ENCODE measurements at regions not wholly inside any gene's neighbourhood (a gene's known extent, or its start where the extent isn't known, plus 50 kb on each side); places are given as distances from the start of the nearest gene placed in this dataset.

DNA sequence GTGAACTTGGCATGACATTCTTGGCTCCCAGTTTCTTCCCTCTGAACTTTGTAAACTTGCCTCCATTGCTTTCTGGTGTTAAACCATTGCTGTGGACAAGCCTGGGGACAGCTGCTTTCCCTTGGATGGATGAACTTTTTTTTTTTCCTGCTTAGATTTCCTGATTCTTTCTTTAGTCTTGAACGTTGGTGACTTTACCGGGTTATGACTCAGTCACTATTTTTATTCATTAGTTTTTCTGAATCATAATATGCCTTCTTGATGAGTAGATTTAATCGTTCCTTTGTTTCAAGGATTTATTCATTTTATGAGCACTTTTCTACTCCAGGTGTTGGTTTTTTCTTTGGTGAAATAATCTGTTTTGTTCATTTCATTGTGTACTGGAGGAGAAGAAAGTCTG lies 155.0 kb upstream of the RTL1 start:
- POLR2A ChIA-PET, result no interaction called here
- H3K4me1 ChIP-seq (ENCODE audit: insufficient read depth, low read length, poor library complexity, severe bottlenecking), result no peaks in the 10 kb centered on the region
- H4K20me1 ChIP-seq (ENCODE audit: insufficient read depth, low read length), result no peaks in the 10 kb centered on the region
- 0 out of 2 replicates have a peak, but pooled peaks cover 3% of the 10 kb centered on the region for H3K9me3 ChIP-seq (ENCODE audit: low read length)
- CTCF ChIA-PET (ENCODE audit: unreplicated experiment), result no interaction called here
- no peak for DNase-seq (ENCODE audit: low spot score)
- H3K9me2 ChIP-seq (ENCODE audit: insufficient read depth, low read length), result no peaks in the 10 kb centered on the region; the same call in 1 of the 2 replicates
- no peak overlapping the region for H3K4me2 ChIP-seq (ENCODE audit: low read length)
- H2AFZ ChIP-seq (ENCODE audit: low read length), result no peak overlapping the region
- TF ChIP-seq EZH2phosphoT487 (IDR thresholded peaks at IDR 0.05; ENCODE audit: borderline replicate concordance, low read depth, low read length) (no peak), CTCF (conservative IDR thresholded peaks at IDR 0.05; ENCODE audit: low read length) (no peak)
- no peak overlapping the region for H3K4me3 ChIP-seq (ENCODE audit: low read depth, low read length, poor library complexity, severe bottlenecking)
- intact Hi-C loops (cut with micrococcal nuclease; ENCODE audit: unreplicated experiment), result no loop called here
- no peaks in the 10 kb centered on the region for H3K36me3 ChIP-seq (ENCODE audit: insufficient read depth, low read length)
- no peaks in the 10 kb centered on the region for H3K79me2 ChIP-seq (ENCODE audit: insufficient read depth, low read depth, low read length)
- H3K27ac ChIP-seq (ENCODE audit: low read depth, low read length, poor library complexity, severe bottlenecking), result no peak overlapping the region
- BruUV-seq (replicated peaks), result no TSS peak

DNA sequence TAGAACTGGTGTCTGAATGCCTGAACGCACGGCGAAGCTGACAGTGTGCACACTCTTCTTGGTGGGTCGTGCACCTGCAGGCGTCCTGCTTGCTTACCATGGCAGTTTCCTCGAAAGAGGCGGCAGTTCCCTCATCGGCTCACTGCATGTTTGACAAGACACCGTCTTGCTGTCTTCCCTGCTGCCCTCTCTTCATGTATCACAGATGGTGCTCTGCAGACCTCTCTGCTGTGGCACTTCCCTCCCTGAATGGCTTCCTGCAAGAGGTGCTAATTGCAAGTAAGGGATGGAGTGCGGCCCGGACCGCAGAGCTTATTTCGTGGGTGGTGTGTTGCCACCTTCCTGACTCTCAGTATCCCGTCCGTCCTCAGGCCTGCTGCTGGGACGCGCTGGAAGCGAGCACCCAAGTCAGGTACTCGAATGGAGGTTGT lies 156.7 kb upstream of the RTL1 start:
- DNase-seq (ENCODE audit: low spot score), result no peak
- Histone ChIP-seq H4K20me1 (ENCODE audit: insufficient read depth, low read length) (no peaks in the 10 kb centered on the region), H3K4me3 (ENCODE audit: low read depth, low read length, poor library complexity, severe bottlenecking) (no peak overlapping the region), H3K4me2 (ENCODE audit: low read length) (no peak overlapping the region), H3K4me1 (ENCODE audit: insufficient read depth, low read length, poor library complexity, severe bottlenecking) (no peaks in the 10 kb centered on the region), H3K9me2 (ENCODE audit: insufficient read depth, low read length) (no peaks in the 10 kb centered on the region; the same call in 1 of the 2 replicates), H3K36me3 (ENCODE audit: insufficient read depth, low read length) (no peaks in the 10 kb centered on the region), H3K79me2 (ENCODE audit: insufficient read depth, low read depth, low read length) (no peaks in the 10 kb centered on the region), H3K9me3 (ENCODE audit: low read length) (0 out of 2 replicates have a peak, but pooled peaks cover 3% of the 10 kb centered on the region), H3K27ac (ENCODE audit: low read depth, low read length, poor library complexity, severe bottlenecking) (no peak overlapping the region), H2AFZ (ENCODE audit: low read length) (no peak overlapping the region)
- no TSS peak for BruUV-seq (replicated peaks)
- intact Hi-C loops (cut with micrococcal nuclease; ENCODE audit: unreplicated experiment), result no loop called here
- CTCF ChIA-PET (ENCODE audit: unreplicated experiment), result no interaction called here
- no peak for TF ChIP-seq EZH2phosphoT487 (IDR thresholded peaks at IDR 0.05; ENCODE audit: borderline replicate concordance, low read depth, low read length)
- no peak for TF ChIP-seq CTCF (conservative IDR thresholded peaks at IDR 0.05; ENCODE audit: low read length)
- POLR2A ChIA-PET, result no interaction called here

DNA sequence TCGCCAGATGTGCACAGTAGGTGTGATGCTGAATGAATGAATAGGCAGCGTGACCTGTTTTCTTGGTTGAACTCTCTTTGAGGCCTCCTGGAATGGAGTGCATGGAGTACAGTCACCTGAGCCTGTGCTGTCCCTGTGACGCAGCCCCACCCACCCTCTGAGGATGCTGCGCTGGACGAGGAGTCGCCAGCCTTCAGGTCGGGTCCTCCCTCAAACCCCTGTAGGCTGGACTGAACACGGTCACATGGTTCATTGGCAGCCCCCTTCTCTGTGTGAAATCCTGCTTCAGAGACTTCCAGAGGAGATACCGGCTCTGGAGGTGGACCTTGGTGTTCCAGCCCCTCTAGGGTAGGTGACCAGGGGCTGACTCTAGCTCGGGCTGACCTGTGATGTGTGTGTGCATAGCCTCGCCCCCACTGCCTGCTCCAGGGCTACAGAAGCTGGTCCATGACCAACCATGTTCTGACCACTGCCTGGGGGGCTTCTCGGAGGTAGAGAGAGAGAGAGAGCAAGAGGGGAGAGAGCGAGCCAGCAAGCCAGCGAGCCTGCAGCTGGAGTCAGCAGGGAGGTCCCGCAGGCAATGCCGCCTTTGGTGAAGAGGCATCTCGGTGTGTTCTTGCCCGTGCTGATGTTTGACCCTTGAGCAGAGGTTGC lies 158.0 kb upstream of the RTL1 start:
- 0 out of 2 replicates have a peak, but pooled peaks cover 3% of the 10 kb centered on the region for H3K9me3 ChIP-seq (ENCODE audit: low read length)
- no peaks in the 10 kb centered on the region for H4K20me1 ChIP-seq (ENCODE audit: insufficient read depth, low read length)
- H3K27ac ChIP-seq (ENCODE audit: low read depth, low read length, poor library complexity, severe bottlenecking), result no peak overlapping the region
- H3K4me3 ChIP-seq (ENCODE audit: low read depth, low read length, poor library complexity, severe bottlenecking), result no peak overlapping the region
- H3K79me2 ChIP-seq (ENCODE audit: insufficient read depth, low read depth, low read length), result no peaks in the 10 kb centered on the region
- ChIA-PET CTCF (ENCODE audit: unreplicated experiment) (no interaction called here), POLR2A (interaction anchor here (0.6 kb wide), 1 partner anchor 295 kb away, joined by 3 read pairs; no protein-coding TSS in a partner anchor)
- TF ChIP-seq CTCF (conservative IDR thresholded peaks at IDR 0.05; ENCODE audit: low read length), result no peak
- no peak for TF ChIP-seq EZH2phosphoT487 (IDR thresholded peaks at IDR 0.05; ENCODE audit: borderline replicate concordance, low read depth, low read length)
- no peaks in the 10 kb centered on the region; the same call in 1 of the 2 replicates for H3K9me2 ChIP-seq (ENCODE audit: insufficient read depth, low read length)
- no TSS peak for BruUV-seq (replicated peaks)
- H3K36me3 ChIP-seq (ENCODE audit: insufficient read depth, low read length), result no peaks in the 10 kb centered on the region
- no peak for DNase-seq (ENCODE audit: low spot score)
- intact Hi-C loops (cut with micrococcal nuclease; ENCODE audit: unreplicated experiment), result no loop called here
- H3K4me2 ChIP-seq (ENCODE audit: low read length), result no peak overlapping the region
- H2AFZ ChIP-seq (ENCODE audit: low read length), result no peak overlapping the region
- no peaks in the 10 kb centered on the region for H3K4me1 ChIP-seq (ENCODE audit: insufficient read depth, low read length, poor library complexity, severe bottlenecking)

Data from OCI-LY7 (cell line).